ENCODE measurements at regions not wholly inside any gene's neighbourhood (a gene's known extent, or its start where the extent isn't known, plus 50 kb on each side); places are given as distances from the start of the nearest gene placed in this dataset.

GRCh38 chr3:69535613-69536012 is 149.7 kb upstream of the FRMD4B start:
- no peak for DNase-seq
- no peak overlapping the region for H3K27ac ChIP-seq
- H3K27me3 ChIP-seq, result no peaks in the 10 kb centered on the region
- intact Hi-C loops (cut with DNase I; ENCODE audit: low total_unique reads), result no loop called here
- peaks cover 5% of the 10 kb centered on the region for H3K4me1 ChIP-seq
- no peak for TF ChIP-seq CTCF (IDR thresholded peaks at IDR 0.05)
- TF ChIP-seq POLR2A (IDR thresholded peaks at IDR 0.05), result no peak
- 95 to 96% methylated on average over 8 to 9 of the region's 9 CpGs for WGBS, 2 donors
- H3K4me3 ChIP-seq, result no peak overlapping the region
- H3K36me3 ChIP-seq (ENCODE audit: low read depth, missing control alignments), result no peaks in the 10 kb centered on the region
- no peaks in the 10 kb centered on the region for H3K9me3 ChIP-seq

- intact Hi-C loops (cut with DNase I; ENCODE audit: low total_unique reads), result no loop called here
- DNase-seq, result no peak
- WGBS, 2 donors, result 66 to 82% methylated on average over 5 of the region's 5 CpGs
Measured at GRCh38 chr3:69532547-69533224, 146.8 kb upstream of the FRMD4B start.

GRCh38 chr3:69531576-69532546 is 146.0 kb upstream of the FRMD4B start:
- TF ChIP-seq POLR2A (IDR thresholded peaks at IDR 0.05) (no peak), CTCF (IDR thresholded peaks at IDR 0.05) (no peak)
- H3K27ac ChIP-seq, result no peak overlapping the region
- DNase-seq, result no peak
- no peaks in the 10 kb centered on the region for H3K27me3 ChIP-seq
- WGBS, 2 donors, result 41 to 46% methylated on average over 3 of the region's 3 CpGs
- H3K4me1 ChIP-seq, result no peaks in the 10 kb centered on the region
- H3K4me3 ChIP-seq, result no peak overlapping the region
- intact Hi-C loops (cut with DNase I; ENCODE audit: low total_unique reads), result no loop called here
- no peaks in the 10 kb centered on the region for H3K9me3 ChIP-seq
- no peaks in the 10 kb centered on the region for H3K36me3 ChIP-seq (ENCODE audit: low read depth, missing control alignments)

More at GRCh38 chr3:69532547-69533224, 146.8 kb upstream of the FRMD4B start:
- H3K4me3 ChIP-seq, result no peak overlapping the region
- no peaks in the 10 kb centered on the region for H3K9me3 ChIP-seq
- no peaks in the 10 kb centered on the region for H3K27me3 ChIP-seq
- no peaks in the 10 kb centered on the region for H3K4me1 ChIP-seq
- H3K27ac ChIP-seq, result no peak overlapping the region
- no peaks in the 10 kb centered on the region for H3K36me3 ChIP-seq (ENCODE audit: low read depth, missing control alignments)
- no peak for TF ChIP-seq CTCF (IDR thresholded peaks at IDR 0.05)
- TF ChIP-seq POLR2A (IDR thresholded peaks at IDR 0.05), result no peak

GRCh38 chr3:69530554-69530953 is 144.7 kb upstream of the FRMD4B start:
- intact Hi-C loops (cut with DNase I; ENCODE audit: low total_unique reads), result no loop called here
- no peak for TF ChIP-seq POLR2A (IDR thresholded peaks at IDR 0.05)
- no peak for TF ChIP-seq CTCF (IDR thresholded peaks at IDR 0.05)
- H3K27ac ChIP-seq, result no peak overlapping the region
- no peaks in the 10 kb centered on the region for H3K36me3 ChIP-seq (ENCODE audit: low read depth, missing control alignments)
- WGBS, 2 donors, result 91 to 92% methylated on average over 7 of the region's 7 CpGs
- H3K27me3 ChIP-seq, result no peaks in the 10 kb centered on the region
- no peaks in the 10 kb centered on the region for H3K4me1 ChIP-seq
- H3K9me3 ChIP-seq, result no peaks in the 10 kb centered on the region
- no peak for DNase-seq
- H3K4me3 ChIP-seq, result no peak overlapping the region

Measured in testis (tissue), 2 donors.